Non-pigmented ciliary epithelial cell (primary cell): ENCODE measurements at regions not wholly inside any gene's neighbourhood (a gene's known extent, or its start where the extent isn't known, plus 50 kb on each side); places are given as distances from the start of the nearest gene placed in this dataset.

ENCODE experiments used
- DNase-seq: peaks from one replicate; pipeline ENCODE4 v3.0.0-alpha.2; 2010; ENCODE audit warnings: low read depth

- no peak for DNase-seq
Observed at GRCh38 chr9:119094086-119094485, 275.1 kb downstream of the BRINP1 start.

GRCh38 chr9:119095072-119095471 lies 274.2 kb downstream of the BRINP1 start:
- no peak for DNase-seq

- DNase-seq, result no peak
Observed at GRCh38 chr9:119101048-119101447, 268.2 kb downstream of the BRINP1 start.

- no peak for DNase-seq
Observed at GRCh38 chr9:119114681-119115080, 254.6 kb downstream of the BRINP1 start.
